Peyer's patch (tissue), 4 donors: ENCODE measurements at regions not wholly inside any gene's neighbourhood (a gene's known extent, or its start where the extent isn't known, plus 50 kb on each side); places are given as distances from the start of the nearest gene placed in this dataset.

ENCODE experiments used
- DNase-seq, 3 donors: peaks; one replicate each; pipeline ENCODE4 v3.0.0-alpha.2; 2017 to 2019
- H3K27ac ChIP-seq, 4 donors: fragments of 200-600 bp; sonication (generic); one replicate each; pipeline ENCODE4 v1.5.1; 2016 to 2019
- H3K27me3 ChIP-seq, 2 donors: fragments of 200-600 bp; sonication (generic); one replicate each; pipeline ENCODE4 v1.5.1; 2019
- H3K36me3 ChIP-seq, 3 donors: fragments of 200-600 bp; sonication (generic); one replicate each; pipeline ENCODE4 v1.5.1; 2016 to 2019
- H3K4me1 ChIP-seq, 4 donors: fragments of 200-600 bp; sonication (generic); one replicate each; pipeline ENCODE4 v1.5.1; 2016 to 2019
- H3K4me3 ChIP-seq, 4 donors: fragments of 200-600 bp; sonication (generic); 1 replicate in 3 of 4; 2 replicates in 1 of 4; pipeline ENCODE4 v1.5.1; 2016 to 2019; ENCODE audit warnings: mild to moderate bottlenecking in 1 of 4
- H3K9me3 ChIP-seq, 4 donors: fragments of 200-600 bp; sonication (generic); one replicate each; pipeline ENCODE4 v1.5.1; 2016 to 2019; ENCODE audit warnings: mild to moderate bottlenecking in 1 of 4
- POLR2A ChIP-seq, 2 donors: fragments of 450-650 bp; IDR thresholded peaks; one replicate each; pipeline ENCODE4 v1.5.1; 2017; ENCODE audit warnings: antibody characterized with exemption in 2 of 2, mild to moderate bottlenecking in 2 of 2, moderate library complexity in 2 of 2
- TF ChIP-seq, protein P1 (sequence below), 6 experiments: fragments of 450-650 bp in 4 of 6; fragments of 200-600 bp in 2 of 6; sonication (generic) in 1 of 6; IDR thresholded peaks; one replicate each; pipeline ENCODE4 v1.5.1; 2017 to 2019; ENCODE audit warnings: antibody characterized with exemption in 6 of 6, mild to moderate bottlenecking in 3 of 6, moderate library complexity in 1 of 6

- TF ChIP-seq, protein P1, sequence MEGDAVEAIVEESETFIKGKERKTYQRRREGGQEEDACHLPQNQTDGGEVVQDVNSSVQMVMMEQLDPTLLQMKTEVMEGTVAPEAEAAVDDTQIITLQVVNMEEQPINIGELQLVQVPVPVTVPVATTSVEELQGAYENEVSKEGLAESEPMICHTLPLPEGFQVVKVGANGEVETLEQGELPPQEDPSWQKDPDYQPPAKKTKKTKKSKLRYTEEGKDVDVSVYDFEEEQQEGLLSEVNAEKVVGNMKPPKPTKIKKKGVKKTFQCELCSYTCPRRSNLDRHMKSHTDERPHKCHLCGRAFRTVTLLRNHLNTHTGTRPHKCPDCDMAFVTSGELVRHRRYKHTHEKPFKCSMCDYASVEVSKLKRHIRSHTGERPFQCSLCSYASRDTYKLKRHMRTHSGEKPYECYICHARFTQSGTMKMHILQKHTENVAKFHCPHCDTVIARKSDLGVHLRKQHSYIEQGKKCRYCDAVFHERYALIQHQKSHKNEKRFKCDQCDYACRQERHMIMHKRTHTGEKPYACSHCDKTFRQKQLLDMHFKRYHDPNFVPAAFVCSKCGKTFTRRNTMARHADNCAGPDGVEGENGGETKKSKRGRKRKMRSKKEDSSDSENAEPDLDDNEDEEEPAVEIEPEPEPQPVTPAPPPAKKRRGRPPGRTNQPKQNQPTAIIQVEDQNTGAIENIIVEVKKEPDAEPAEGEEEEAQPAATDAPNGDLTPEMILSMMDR (IDR thresholded peaks at IDR 0.05), result no peak
- no peak for TF ChIP-seq POLR2A (IDR thresholded peaks at IDR 0.05)
- H3K27ac ChIP-seq, result no peak overlapping the region
- no peaks in the 10 kb centered on the region for H3K36me3 ChIP-seq
Measured at GRCh38 chr6:133115946-133116345, 125.2 kb upstream of the EYA4 start.

GRCh38 chr6:133128191-133128590 lies 113.0 kb upstream of the EYA4 start:
- TF ChIP-seq, protein P1 (IDR thresholded peaks at IDR 0.05), result no peak
- TF ChIP-seq POLR2A (IDR thresholded peaks at IDR 0.05), result no peak
- no peak for DNase-seq
- H3K27me3 ChIP-seq, result no peaks in the 10 kb centered on the region
- H3K36me3 ChIP-seq, result no peaks in the 10 kb centered on the region
- no peaks in the 10 kb centered on the region for H3K9me3 ChIP-seq
- H3K27ac ChIP-seq, result no peak overlapping the region
- no peak overlapping the region for H3K4me3 ChIP-seq
- no peaks in the 10 kb centered on the region for H3K4me1 ChIP-seq

More at GRCh38 chr6:133115946-133116345, 125.2 kb upstream of the EYA4 start:
- no peaks in the 10 kb centered on the region for H3K27me3 ChIP-seq
- no peaks in the 10 kb centered on the region for H3K4me1 ChIP-seq
- no peak overlapping the region for H3K4me3 ChIP-seq
- H3K9me3 ChIP-seq, result no peaks in the 10 kb centered on the region
- no peak for DNase-seq

DNA sequence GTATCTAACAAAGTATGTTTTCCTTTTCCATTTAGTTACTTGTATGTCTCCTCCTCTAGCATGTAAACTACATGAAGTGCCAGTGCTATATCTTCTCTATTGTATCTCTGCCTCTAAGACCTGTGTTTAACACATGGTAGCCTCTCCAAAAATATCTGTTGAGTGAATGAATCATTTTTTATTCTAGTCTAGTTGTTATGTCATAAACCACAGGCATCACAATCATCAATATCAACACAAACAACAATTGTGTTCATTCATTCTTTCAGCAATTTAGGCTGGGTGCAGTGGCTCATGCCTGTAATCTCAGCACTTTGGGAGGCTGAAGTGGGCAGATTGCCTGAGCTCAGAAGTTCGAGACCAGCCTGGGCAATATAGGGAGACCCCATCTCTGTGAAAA lies 111.6 kb upstream of the EYA4 start:
- no peaks in the 10 kb centered on the region for H3K27me3 ChIP-seq
- H3K36me3 ChIP-seq, result no peaks in the 10 kb centered on the region
- DNase-seq, result no peak
- no peaks in the 10 kb centered on the region for H3K4me1 ChIP-seq
- H3K9me3 ChIP-seq, result no peaks in the 10 kb centered on the region
- H3K4me3 ChIP-seq, result no peak overlapping the region
- H3K27ac ChIP-seq, result no peak overlapping the region
- TF ChIP-seq, protein P1 (IDR thresholded peaks at IDR 0.05), result no peak
- TF ChIP-seq POLR2A (IDR thresholded peaks at IDR 0.05), result no peak

GRCh38 chr6:133130863-133131262 lies 110.3 kb upstream of the EYA4 start:
- H3K4me1 ChIP-seq, result no peaks in the 10 kb centered on the region
- no peak for DNase-seq
- TF ChIP-seq, protein P1 (IDR thresholded peaks at IDR 0.05), result no peak
- TF ChIP-seq POLR2A (IDR thresholded peaks at IDR 0.05), result no peak
- H3K9me3 ChIP-seq, result no peaks in the 10 kb centered on the region
- no peak overlapping the region for H3K27ac ChIP-seq
- no peaks in the 10 kb centered on the region for H3K27me3 ChIP-seq
- no peak overlapping the region for H3K4me3 ChIP-seq
- no peaks in the 10 kb centered on the region for H3K36me3 ChIP-seq

DNA sequence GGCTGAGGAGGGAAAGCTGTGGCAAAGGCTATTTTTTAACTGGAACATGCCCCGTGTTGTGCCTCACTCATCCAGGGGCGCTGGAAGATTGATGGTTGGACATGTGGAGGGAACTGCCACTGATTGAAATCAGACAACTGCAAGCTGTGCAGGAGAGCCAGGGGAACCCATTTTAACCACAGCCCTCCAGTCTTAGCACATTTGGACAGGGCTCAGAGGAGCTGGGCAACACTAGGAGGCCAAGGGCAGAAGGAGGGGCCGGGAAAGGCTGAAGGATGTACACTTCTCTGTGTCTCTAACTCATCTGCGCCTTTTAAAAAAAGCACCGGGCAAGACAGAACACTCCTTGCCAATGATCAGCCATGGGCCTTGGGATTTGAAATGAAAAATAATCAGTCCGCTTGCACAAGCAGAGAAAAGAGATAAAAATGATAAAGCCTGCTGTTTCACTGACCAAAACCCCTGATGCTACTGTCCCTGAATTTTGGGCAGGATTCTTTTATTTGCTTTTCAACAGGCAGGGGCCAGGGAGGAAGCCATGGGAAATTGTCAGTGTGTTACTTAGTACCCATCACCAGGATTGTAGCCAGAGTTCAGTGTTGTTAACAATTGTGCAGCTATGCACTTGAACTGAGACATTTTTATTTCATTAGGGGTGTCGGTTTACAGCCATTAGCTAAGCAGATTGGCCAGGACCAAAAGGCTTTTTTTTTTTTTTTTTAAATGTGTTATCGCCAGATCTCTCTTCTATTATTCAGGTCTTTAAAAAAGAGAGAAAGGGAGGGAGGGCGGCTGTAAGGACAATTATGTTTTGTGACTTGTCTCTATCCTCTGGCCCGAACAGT lies 109.3 kb upstream of the EYA4 start:
- no peak overlapping the region for H3K27ac ChIP-seq
- no peaks in the 10 kb centered on the region for H3K36me3 ChIP-seq
- H3K4me1 ChIP-seq, result no peaks in the 10 kb centered on the region
- TF ChIP-seq POLR2A (IDR thresholded peaks at IDR 0.05), result no peak
- TF ChIP-seq, protein P1 (IDR thresholded peaks at IDR 0.05), result no peak
- no peaks in the 10 kb centered on the region for H3K27me3 ChIP-seq
- no peaks in the 10 kb centered on the region for H3K9me3 ChIP-seq
- no peak overlapping the region for H3K4me3 ChIP-seq
- DNase-seq, result no peak
